ENCODE measurements at regions not wholly inside any gene's neighbourhood (a gene's known extent, or its start where the extent isn't known, plus 50 kb on each side); places are given as distances from the start of the nearest gene placed in this dataset.

DNA sequence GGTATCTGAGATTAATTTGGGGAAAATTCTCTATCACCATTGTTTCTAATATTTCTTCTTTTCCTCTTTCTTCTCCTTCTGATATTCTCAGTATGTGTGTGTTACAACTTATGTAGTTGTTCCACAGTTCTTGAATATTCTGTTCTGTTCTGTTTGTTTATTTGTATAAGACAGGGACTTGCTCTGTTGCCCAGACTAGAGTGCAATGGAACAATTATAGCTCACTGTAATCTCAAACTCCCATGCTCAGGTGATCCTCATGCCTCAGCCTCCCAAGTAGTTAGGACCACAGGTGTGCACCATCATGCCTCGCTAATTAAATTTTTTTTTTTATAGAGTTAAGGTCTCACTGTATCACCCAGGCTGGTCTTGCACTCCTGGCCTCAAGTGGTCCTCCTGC is 145.8 kb upstream of the TUT7 start:
- Histone ChIP-seq H3K27ac (no peak overlapping the region), H3K36me3 (no peaks in the 10 kb centered on the region), H3K9me3 (no peaks in the 10 kb centered on the region), H3K4me1 (peaks cover 0 to 9% (median 0%) of the 10 kb centered on the region in 9 donors), H3K4me3 (no peak overlapping the region), H3K27me3 (peaks cover 0 to 8% (median 0%) of the 10 kb centered on the region in 7 donors)
- intact Hi-C loops (cut with DNase I), result no loop called here
- TF ChIP-seq, protein P1, sequence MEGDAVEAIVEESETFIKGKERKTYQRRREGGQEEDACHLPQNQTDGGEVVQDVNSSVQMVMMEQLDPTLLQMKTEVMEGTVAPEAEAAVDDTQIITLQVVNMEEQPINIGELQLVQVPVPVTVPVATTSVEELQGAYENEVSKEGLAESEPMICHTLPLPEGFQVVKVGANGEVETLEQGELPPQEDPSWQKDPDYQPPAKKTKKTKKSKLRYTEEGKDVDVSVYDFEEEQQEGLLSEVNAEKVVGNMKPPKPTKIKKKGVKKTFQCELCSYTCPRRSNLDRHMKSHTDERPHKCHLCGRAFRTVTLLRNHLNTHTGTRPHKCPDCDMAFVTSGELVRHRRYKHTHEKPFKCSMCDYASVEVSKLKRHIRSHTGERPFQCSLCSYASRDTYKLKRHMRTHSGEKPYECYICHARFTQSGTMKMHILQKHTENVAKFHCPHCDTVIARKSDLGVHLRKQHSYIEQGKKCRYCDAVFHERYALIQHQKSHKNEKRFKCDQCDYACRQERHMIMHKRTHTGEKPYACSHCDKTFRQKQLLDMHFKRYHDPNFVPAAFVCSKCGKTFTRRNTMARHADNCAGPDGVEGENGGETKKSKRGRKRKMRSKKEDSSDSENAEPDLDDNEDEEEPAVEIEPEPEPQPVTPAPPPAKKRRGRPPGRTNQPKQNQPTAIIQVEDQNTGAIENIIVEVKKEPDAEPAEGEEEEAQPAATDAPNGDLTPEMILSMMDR (IDR thresholded peaks at IDR 0.05), result no peak
- WGBS, 2 donors, result 88 to 96% methylated on average over 1 of the region's 1 CpG
- ATAC-seq, result no peak
- DNase-seq, result no peak

DNA sequence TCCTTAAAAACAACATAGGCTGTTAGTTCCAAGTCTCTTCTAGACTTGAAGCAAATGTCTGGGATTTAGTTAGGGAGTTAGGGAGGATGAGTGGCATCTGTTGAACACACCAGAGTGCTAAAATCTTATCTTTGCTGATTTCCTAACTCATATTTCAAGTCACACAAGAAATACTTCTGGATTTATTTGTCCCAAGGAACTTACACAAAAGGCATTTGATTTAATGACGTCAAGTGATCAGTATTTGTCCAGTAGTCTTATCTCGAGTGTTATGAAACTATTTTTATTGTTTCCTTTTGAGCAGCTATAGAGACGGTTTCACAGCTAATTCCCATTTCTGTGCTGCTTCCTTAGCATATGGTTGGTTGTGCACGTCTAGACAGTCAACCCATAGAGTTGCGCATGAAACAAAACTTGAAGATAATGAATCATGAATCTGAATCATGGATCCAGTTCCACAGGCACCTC is 140.5 kb upstream of the TUT7 start:
- Histone ChIP-seq H3K4me1 (no peaks in the 10 kb centered on the region), H3K27me3 (peaks cover 0 to under 1% (median 0%) of the 10 kb centered on the region in 7 donors), H3K4me3 (no peak overlapping the region), H3K27ac (peak overlapping the region in 2 of 10 donors; percentile 18 to 20), H3K9me3 (no peaks in the 10 kb centered on the region), H3K36me3 (no peaks in the 10 kb centered on the region)
- TF ChIP-seq, protein P1 (IDR thresholded peaks at IDR 0.05), result no peak
- DNase-seq, result no peak
- intact Hi-C loops (cut with DNase I), result no loop called here
- WGBS, 2 donors, result 31 to 39% methylated on average over 5 of the region's 5 CpGs
- peak in 5 of 8 donors; percentile 27 to 73 (median 44) for ATAC-seq

DNA sequence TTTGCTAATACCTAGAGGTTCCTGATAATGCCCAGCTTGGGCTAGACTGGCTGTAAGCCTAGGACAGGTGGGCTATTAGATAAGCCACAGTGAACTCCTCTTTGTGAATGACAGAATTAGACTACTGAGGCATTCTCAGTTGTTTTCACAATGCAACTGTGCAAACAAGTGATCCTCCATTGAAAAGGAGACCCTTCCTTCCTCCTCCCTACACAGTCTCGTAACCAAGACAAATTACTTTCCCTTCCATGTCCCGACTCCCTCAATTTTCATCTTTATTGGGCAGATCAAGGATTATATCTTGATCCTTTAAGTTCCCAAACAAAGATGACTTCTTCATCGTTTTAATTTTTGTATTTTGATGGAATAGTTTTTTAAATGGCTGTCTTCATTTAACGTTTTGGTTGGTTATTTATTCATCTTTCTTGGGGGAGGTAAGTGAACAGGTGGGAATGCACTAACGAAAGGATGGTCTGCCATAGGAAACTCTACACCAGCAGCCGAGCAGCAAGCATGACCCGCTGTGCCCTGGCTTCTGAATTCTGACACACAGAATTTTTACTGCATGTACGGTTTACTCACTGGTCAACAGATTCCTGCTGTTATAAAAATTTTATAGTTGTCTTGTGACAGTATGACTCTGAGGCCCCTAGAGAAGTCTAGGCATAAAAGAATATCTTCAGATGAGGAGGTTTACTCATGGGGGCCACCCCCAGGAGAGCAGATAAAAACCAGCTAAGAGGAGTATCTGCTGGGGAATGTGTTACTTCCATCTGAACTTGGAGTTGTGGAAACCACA is 137.5 kb upstream of the TUT7 start:
- Histone ChIP-seq H3K36me3 (no peaks in the 10 kb centered on the region), H3K4me3 (no peak overlapping the region), H3K27ac (no peak overlapping the region), H3K9me3 (no peaks in the 10 kb centered on the region), H3K4me1 (no peaks in the 10 kb centered on the region), H3K27me3 (no peaks in the 10 kb centered on the region)
- TF ChIP-seq, protein P1 (IDR thresholded peaks at IDR 0.05), result no peak
- WGBS, 2 donors, result 78 to 89% methylated on average over 8 of the region's 8 CpGs
- DNase-seq, result no peak
- no peak for ATAC-seq
- intact Hi-C loops (cut with DNase I), result no loop called here

DNA sequence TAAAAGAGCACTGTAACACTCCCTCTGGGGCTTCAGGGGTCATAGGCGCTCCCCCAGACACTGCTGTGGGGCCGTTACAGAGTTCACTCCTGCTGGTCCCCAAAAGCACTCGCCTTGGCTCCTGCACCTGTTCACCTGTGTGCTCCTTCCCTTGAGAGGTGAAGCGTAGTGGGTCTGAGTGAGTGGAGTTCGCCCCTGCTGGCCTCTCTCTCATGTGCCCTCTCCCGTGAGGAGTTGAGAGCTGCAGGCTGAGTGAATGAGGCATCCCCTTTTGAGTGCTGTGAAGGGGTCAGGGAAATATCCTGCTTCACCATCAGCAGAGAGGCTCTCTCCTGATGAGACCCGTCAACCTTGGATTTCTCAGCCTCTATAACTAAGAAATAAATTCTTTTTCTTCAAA is 134.6 kb upstream of the TUT7 start:
- TF ChIP-seq, protein P1 (IDR thresholded peaks at IDR 0.05), result no peak

More for the DNA sequence above, 134.6 kb upstream of the TUT7 start:
- ATAC-seq, result no peak
- no peak overlapping the region for H3K4me3 ChIP-seq
- no peak for DNase-seq
- peaks cover 0 to 4% (median 0%) of the 10 kb centered on the region in 7 donors for H3K27me3 ChIP-seq
- H3K27ac ChIP-seq, result no peak overlapping the region
- H3K4me1 ChIP-seq, result peaks cover 0 to 6% (median 0%) of the 10 kb centered on the region in 9 donors
- WGBS, 2 donors, result 91 to 92% methylated on average over 7 of the region's 7 CpGs
- H3K36me3 ChIP-seq, result no peaks in the 10 kb centered on the region
- H3K9me3 ChIP-seq, result no peaks in the 10 kb centered on the region
- intact Hi-C loops (cut with DNase I), result loop anchor here in 6 of 10 donors (2.0 to 10.0 kb wide), 5 partner anchors 146 to 836 kb away; partner anchors contain the start of gene GAS1 (in 5 of the 6)

Measured in heart right ventricle (tissue), 16 donors.